Gastroesophageal sphincter (tissue), 3 donors: ENCODE measurements at regions not wholly inside any gene's neighbourhood (a gene's known extent, or its start where the extent isn't known, plus 50 kb on each side); places are given as distances from the start of the nearest gene placed in this dataset.

Experiments used
- EP300 ChIP-seq: sonication (generic); formaldehyde crosslinking; IDR thresholded peaks from one replicate; pipeline ENCODE4 v1.6.1; 2017; ENCODE audit warnings: antibody characterized with exemption, mild to moderate bottlenecking
- POLR2A ChIP-seq, 2 donors: fragments of 450-650 bp; IDR thresholded peaks; one replicate each; pipeline ENCODE4 v1.6.1; 2017; ENCODE audit warnings: antibody characterized with exemption in 2 of 2, mild to moderate bottlenecking in 2 of 2, moderate library complexity in 1 of 2
- POLR2AphosphoS5 ChIP-seq: sonication (generic); formaldehyde crosslinking; IDR thresholded peaks from one replicate; pipeline ENCODE4 v1.6.1; 2017; ENCODE audit warnings: antibody characterized with exemption
- TF ChIP-seq, protein P1 (sequence below), 4 experiments: fragments of 200-600 bp in 2 of 4; fragments of 450-650 bp in 2 of 4; sonication (generic) in 1 of 4; IDR thresholded peaks; one replicate each; pipeline ENCODE4 v1.5.1; 2017 to 2019; ENCODE audit warnings: antibody characterized with exemption in 4 of 4, mild to moderate bottlenecking in 2 of 4, moderate library complexity in 2 of 4

DNA sequence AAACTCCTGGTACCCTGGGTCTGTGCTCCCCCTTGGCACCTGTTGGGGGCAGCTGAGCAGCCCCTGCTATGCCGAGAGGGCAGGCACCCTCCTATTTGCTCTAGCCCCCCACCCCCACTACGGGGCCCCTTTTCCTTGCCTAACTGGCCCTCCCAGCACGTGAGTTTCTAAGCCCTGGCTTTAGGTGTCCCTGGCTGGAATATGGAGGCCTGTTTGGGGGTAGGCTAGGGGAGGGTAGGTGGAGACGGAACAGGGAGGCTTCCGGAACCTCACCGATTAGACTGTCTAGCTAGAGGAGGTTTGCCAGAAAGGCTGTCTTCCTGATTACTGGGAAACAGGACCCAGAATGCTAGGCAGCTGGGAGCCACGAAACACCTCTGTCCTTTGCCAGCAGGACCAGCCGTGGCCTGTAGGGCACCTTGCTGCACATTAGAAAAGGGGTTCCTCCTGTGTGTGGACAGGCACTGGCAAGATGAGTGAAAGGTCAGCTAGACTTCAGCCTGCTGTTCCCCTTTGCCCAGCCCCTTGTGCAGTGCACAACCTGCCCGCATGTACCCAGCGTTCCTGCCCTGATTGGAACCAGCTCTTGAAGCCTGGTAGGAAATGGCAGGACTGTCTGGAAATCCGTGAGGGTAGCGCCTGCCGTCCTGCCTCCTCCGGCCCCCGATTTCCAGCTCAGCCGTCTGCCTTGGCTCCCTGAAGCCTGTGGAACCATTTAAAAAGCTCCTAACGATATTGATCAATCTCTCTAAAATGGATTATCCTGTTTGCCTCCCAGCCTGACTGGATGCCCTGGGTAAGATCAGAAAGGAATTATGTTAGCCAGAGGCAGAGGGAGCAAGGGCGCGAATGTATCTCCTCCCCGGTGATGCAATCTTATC lies 83.4 kb upstream of the GSE1 start:
- no peak for TF ChIP-seq POLR2A (IDR thresholded peaks at IDR 0.05)
- TF ChIP-seq POLR2AphosphoS5: no peak
- TF ChIP-seq, protein P1, sequence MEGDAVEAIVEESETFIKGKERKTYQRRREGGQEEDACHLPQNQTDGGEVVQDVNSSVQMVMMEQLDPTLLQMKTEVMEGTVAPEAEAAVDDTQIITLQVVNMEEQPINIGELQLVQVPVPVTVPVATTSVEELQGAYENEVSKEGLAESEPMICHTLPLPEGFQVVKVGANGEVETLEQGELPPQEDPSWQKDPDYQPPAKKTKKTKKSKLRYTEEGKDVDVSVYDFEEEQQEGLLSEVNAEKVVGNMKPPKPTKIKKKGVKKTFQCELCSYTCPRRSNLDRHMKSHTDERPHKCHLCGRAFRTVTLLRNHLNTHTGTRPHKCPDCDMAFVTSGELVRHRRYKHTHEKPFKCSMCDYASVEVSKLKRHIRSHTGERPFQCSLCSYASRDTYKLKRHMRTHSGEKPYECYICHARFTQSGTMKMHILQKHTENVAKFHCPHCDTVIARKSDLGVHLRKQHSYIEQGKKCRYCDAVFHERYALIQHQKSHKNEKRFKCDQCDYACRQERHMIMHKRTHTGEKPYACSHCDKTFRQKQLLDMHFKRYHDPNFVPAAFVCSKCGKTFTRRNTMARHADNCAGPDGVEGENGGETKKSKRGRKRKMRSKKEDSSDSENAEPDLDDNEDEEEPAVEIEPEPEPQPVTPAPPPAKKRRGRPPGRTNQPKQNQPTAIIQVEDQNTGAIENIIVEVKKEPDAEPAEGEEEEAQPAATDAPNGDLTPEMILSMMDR (IDR thresholded peaks at IDR 0.05): no peak
- TF ChIP-seq EP300: no peak
